Caki2 (cell line): ENCODE measurements at regions not wholly inside any gene's neighbourhood (a gene's known extent, or its start where the extent isn't known, plus 50 kb on each side); places are given as distances from the start of the nearest gene placed in this dataset.
"Not testable (repeated sequence)": the region's sequence is repeated elsewhere in the genome, so short reads cannot be mapped to it uniquely, and the experiment has no call there.

Experiments
- DNase-seq: peaks from one replicate; pipeline ENCODE4 v3.0.0-alpha.2; 2015; ENCODE audit warnings: low read depth
- in situ Hi-C: cut with HindIII; loops from 2 replicates; pipeline ENCODE4 v1.10.0; 2016; ENCODE audit warnings: low sequenced_read_pairs, low pct_unique_long_range_greater_than_20kb, mixed read lengths

DNA sequence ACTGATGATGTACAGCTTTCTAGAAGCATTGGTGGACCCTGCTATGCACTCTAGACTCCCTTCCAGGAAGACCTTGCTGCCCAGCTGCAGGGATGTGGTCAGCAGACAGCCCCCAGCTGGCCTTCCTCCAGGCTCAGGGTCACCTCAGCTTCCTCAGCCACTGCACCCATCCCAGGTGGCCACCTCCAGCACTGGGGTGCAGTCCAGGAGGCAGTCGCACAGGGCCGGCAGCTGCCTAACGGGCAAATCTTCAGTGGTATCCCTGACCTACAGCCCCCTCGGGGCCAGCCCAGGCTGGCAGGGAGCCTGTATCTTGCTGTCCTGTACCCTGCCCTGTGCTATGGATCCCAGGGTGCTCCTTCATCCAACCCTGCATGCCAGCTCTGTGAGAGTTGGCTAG lies 81.8 kb downstream of the GADD45G start:
- DNase-seq, result no peak
- in situ Hi-C loops, result no loop called here

DNA sequence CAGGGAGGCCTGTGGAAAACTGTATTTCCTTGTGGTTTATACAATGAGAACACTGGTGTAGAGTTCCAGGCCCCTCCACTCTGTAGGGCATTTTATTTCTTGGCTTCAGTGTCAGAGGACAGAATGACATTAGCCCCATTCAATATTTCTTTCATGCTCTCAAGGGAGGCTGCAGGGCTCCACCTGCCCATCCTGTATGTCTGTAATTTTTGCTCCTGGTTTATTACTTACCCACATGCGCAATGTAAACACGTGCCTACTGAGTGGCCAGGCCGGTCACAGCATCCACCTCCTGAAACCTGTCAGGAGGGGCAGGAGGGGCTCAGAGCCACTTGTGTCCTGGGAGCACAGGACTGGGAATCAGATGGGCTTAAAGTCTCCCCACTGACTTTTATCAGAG lies 82.4 kb downstream of the GADD45G start:
- in situ Hi-C loops, result no loop called here
- DNase-seq, result no peak

DNA sequence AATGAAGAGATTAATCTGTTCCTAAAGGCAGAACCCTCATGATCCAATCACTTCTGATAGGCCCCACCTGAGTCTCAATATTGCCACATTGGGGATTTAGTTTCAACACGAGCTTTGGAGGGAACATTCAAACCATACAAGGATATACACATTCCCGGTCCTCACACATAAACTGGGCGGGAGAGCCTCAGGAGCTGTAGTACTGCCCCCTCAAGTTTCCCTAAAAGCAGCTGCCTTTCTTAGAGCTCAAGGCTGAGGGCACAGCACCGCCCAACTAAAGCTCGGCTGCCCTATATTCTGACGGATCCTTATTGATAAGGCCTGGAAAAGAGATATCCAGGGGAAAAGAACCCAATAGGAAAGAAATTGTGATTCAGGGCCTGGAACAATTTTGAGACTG lies 83.0 kb downstream of the GADD45G start:
- no peak for DNase-seq
- in situ Hi-C loops, result no loop called here

DNA sequence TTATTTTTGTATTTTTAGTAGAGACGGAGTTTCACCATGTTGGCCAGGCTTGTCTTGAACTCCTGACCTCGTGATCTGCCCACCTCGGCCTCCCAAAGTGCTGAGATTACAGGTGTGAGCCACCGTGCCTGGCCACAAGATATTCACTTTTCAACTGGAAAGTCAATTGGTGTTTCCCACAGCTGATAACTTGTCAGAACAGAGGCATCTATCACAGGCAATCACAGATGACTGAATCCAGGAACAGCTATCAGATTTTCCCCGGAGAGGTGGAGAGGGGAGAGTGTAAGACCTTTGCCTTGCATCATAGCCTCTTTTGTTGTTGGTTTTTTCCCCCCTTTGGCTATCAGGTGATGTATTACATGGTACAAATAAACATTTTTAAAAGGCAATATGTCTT lies 84.5 kb downstream of the GADD45G start:
- DNase-seq, in situ Hi-C loops: not testable (repeated sequence)

DNA sequence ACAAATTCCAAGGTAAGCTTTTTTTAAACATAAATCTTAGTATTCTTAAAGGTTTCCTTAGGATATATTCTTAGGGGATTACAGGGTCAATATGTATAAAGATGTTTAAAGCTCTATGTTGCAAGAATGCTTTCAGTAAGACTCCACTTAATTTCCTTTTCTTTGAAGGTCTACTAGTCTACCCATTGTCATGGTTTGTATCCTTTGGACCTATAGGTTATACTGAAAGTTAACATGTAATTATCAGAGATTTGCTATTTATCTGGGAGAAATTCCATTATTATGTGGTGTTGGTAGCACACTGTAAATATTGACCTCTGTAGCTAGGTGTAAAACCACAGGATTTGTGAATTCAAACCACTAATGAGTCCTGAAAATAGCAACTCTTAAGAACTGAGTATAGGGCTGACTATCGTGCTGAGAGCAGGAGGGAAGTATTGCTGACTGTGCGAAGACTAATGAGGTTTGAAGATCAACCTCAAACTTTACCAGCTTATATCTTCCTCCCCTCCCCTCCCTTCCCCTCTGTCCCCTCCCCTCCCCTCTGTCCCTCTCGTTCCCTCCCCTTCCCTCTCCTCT lies 85.6 kb downstream of the GADD45G start:
- in situ Hi-C loops, result no loop called here
- no peak for DNase-seq

DNA sequence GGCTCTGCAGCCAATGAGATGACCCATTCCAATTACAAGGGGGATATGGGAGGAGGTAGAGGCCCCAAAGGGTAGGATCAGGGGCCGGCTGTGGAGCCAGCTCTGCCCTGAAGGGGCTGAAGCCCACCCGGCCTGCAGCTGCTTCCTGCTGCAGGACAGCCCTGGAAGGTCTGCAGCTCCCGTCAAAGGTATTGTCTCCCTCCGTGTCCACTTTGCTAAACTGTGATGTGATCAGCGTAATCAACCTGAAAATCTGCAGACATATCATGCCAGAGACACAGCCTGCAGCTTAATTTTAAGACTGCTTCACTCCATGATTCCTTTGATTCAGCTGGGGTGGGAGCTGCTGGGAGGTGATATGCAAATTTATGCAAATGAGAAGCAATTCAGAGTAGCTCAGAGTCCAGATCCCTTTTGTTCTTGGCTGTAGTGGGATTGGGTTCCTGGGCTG lies 90.7 kb downstream of the GADD45G start:
- no peak for DNase-seq
- in situ Hi-C loops, result no loop called here

DNA sequence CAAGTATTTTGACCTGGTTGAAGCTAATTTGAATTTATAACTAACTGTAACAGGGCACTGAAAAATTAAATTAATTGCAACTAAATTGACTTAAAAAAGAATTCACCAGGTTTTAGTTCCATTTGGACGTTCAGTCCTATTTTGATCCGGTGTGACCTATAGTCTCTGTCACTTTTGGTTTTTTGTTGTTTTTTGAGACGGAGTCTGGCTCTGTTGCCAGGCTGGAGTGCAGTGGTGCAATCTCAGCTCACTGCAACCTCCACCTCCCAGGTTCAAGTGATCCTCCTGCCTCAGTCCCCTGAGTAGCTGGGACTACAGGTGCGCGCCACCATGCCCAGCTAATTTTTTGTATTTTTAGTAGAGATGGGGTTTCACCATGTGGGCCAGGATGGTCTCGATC lies 91.2 kb downstream of the GADD45G start:
- in situ Hi-C loops, DNase-seq: not testable (repeated sequence)

DNA sequence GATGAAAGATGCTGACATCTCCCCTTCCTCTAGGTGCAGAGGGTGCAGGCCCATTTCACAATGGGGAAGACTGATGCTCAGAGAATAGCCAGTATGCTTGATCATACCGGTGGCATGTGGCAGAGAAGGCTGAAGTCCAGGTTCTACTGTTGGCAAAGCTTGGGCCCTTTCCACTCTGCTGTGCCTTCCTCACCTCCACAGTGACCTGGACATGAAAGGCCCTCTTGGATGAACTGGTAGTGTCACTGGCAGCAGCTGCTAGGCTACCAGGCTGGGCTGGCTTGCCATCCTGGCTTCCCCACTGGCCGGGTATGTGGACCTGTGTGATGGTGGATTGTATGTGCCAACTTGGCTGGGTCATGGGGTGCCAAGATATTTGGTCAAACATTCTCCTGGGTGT lies 92.0 kb downstream of the GADD45G start:
- in situ Hi-C loops, result no loop called here
- no peak for DNase-seq

DNA sequence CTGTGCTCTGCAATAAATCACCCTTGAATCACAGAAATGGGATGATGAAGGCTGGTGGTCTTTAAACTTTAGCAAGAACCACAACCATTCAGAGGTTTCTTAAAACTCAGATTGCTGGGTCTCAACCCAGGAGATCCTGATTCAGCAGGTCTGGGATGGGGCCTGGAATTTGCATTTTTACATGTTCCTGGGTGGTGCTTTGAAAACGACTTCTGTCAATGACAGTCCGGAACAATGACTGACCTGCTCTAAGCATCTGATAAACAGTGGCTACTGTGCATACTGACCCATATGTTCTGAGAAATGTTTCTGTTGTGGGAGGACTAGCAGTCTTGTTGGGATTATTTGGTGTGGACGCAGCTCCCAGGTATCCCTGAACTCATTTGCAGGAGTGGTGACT lies 92.7 kb downstream of the GADD45G start:
- no peak for DNase-seq
- in situ Hi-C loops, result no loop called here

DNA sequence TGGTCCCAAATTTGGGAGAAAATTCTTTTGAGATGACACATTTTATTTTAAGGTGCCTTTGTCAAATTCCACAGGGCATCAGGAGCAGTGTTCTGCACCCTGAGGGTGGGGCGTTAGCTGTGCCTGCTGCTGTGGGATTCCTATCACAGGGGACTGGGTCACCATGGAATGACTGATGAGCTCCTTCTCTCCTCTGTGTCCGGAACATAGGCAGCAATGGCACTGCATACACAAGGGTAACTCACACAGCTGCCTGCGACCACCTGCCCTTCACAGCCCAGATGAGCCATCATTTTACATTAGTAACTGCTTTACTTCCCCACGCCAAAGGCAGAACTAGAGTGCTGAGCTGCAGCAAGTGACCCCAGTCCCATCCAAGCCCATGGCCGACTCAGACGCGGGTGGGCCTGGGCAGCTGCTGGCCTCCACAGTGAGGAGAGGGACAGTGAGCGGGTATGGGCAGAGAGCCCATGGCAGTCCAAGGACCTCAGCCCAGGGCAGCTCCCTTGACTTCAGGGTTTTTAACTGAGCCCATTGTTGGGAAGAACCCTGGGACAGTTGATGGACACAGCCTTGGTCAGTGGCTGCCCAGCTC lies 93.7 kb downstream of the GADD45G start:
- in situ Hi-C loops, result no loop called here
- no peak for DNase-seq

DNA sequence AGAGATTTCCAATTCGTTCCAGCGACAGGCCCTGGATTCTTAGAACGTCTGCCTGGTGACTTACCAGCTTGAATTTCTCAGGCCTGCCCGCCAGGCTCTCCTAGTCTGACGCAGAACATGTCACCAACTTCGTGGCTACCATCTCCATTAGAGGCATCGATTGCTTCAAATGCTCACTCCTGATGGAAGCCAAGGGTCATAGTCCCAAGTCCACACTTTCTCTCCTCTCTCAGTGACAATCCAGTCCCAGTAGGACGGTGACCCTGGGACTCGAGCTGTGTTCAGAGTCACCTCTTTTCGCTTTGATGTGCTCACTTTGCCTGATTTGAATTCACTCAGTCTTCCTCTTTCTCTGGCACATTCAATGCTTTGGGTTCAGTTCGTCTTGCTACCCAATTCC lies 94.8 kb downstream of the GADD45G start:
- no peak for DNase-seq
- in situ Hi-C loops, result no loop called here

DNA sequence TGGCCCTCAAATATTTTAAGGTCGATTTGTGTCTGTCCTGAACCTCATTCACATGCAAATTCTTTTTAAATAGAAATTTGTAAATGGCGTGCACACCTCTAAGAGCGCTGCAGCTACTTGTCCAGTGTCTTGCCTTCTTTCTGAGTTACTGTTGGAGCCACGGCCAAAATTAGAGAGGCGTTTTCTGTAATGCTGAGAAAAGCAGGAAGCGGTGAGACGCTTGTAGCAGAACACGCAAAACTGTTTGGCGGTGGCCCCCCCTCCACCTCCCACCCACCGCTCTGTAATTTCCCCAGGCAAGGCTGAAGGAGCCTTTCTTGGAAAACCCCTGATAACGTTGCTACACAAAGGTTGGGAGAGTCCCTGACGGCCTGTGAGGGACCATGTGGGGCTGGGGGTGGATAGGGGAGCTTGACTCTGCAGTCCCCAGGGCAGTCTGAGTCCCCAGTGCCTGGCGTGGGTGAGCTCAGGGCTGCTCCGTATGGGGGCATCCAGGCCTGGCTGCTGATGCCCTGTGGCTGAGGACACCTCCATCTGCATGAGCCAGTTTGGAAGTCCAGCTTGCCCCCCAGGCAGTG lies 96.5 kb downstream of the GADD45G start:
- no peak for DNase-seq
- in situ Hi-C loops, result no loop called here

DNA sequence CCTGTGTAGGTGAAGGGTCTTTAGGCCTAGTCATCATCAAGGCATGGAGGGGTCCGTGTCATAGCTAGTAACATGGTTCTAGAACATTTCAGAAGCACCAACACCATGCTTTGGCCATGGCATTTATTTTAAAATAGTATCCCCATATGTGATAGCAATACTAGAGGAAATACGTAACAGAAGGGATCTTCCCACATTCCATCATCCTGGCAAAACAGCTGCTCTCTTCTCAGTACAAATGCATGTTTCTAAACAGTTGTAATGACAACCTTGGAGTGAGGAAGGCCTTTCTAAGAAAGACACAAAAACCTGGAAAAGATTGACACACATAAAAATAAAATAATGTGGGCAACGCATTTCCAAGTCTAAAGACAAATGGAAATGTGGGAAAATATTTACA lies 97.6 kb downstream of the GADD45G start:
- in situ Hi-C loops, result no loop called here

DNA sequence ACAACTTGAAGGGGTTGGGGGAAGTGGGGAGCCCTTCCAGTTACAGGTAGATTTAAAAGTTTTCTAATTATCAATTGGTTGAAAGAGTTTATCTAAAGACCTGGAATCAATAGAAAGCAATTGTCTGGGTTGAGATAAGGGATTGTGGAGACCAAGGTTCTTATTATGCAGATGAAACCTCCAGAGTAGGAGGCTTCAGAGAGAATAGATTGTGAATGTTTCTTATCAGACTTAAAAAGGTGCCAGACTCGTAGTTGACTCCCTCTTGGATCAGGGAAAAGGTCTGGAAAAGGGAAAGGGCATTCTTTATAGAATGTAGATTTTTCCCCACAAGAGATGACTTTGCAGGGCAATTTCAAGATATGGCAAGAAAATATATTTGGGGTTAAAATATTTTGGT lies 100.8 kb downstream of the GADD45G start:
- in situ Hi-C loops, result no loop called here
- DNase-seq, result no peak

More for the DNA sequence above, 97.6 kb downstream of the GADD45G start:
- DNase-seq, result no peak

DNA sequence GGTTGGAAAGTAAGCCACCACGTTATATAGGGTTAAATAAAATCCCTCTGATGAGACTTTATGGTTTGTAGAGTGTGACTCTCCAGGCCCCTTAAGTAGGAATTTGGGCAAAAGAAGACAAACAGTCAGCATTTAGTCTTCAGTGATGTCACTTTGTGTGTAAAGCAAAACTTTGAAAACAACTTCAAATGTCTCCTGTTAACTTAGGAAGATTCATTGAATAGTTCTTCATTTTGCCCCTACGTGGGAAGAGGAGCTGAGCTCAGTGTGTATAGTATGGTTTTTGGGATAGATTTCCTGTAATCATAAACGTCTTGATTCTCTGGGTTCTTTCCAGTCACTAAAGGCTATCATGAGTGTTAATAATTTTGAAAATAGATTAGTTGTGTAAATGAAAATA lies 101.3 kb downstream of the GADD45G start:
- in situ Hi-C loops, result no loop called here
- DNase-seq, result no peak

DNA sequence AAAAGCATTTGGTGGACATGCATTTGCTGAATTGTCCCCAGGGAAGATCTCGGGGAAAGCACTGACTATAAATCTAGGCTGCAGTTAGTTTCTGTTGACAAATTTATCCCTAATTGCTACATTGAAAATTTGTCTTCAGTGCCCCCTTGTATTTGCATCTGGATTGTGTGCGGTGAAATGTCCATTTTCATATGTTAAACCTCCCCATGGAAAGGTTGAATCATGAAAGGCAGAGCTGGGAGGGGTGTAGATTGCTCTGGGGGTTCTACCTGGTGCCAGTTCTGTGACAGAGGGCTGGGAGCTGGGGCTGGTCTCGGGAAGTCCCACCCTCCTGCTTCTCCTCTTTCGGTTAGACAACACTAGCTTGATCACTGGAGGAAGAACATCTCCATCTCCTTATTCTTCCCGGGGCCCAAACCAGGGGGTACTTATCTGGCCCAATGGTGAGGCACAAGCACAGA lies 101.9 kb downstream of the GADD45G start:
- in situ Hi-C loops, result no loop called here
- no peak for DNase-seq

DNA sequence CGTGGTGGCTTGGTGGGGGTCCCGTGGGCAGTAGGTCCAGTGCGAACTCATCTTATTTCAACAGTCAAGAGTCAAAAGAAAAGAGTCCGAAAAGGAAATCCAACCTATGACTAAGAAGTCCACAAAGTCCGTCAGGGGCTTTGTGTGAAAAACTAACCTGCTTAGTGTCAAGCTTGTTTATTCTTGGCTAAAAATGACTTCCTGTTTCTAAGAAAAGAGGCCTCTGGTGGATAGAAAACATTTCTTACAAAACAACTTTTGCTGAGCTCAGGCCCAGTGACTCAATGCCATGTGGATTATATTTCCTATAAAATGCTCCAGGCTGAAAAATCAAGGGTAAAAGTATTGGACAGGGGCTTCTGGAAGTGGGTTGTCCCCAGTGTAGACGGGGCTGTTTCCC lies 105.9 kb downstream of the GADD45G start:
- DNase-seq, result no peak
- in situ Hi-C loops, result no loop called here

DNA sequence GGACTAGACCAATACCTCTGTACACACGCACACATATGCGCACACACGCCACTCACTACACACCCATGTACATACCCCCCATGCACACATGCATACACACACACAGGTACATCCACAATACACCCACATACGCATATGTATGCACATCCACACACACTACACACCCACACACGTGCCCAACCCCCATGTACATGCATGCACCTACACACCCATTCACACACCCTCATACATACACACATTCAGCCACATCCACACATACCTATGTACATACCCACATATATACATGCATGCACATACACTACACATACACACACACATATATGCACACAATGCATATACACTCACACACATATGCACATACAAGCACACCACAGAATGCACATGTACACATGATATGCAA lies 107.1 kb downstream of the GADD45G start:
- DNase-seq, result no peak
- in situ Hi-C loops, result no loop called here

DNA sequence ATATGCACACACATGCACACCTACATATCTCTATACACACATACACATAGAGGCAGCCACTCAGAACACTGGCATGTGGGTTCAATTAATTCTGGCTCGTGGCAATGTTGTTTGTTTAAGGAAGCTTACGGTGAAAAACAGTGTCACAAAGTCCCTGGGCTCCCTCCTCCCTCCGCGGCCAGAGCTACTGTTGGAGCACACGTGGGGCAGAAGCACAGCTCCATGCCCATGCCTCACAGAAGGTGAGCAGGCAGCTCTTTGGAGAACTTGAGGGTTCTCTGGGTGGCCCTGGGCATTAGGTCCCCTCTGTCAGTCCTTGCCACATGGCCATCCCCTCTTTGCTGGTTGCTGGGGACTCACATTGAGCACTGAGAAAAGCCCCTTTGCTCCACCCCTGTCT lies 107.5 kb downstream of the GADD45G start:
- in situ Hi-C loops, result no loop called here
- no peak for DNase-seq

DNA sequence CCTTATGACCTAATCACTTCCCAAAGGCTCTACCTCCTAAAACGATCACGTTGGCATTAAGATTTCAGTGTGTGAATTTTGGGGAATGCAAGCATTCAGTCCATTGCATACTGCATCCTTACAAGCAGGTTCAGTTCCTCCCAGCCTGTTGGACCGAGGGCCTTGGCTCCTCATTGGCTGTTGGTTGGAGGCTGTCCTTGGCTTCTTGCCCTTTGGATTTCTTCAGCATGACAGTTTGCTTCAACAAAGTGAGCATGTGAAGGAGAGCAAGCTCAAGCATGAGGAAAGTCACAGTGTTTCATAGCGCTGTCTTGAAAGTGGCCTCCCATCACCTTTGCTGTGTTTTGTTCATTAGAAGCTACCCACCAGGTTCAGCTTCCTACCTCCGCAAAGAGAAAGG lies 109.5 kb downstream of the GADD45G start:
- DNase-seq, result peak; percentile 2
- in situ Hi-C loops, result no loop called here
